ENCODE measurements at regions not wholly inside any gene's neighbourhood (a gene's known extent, or its start where the extent isn't known, plus 50 kb on each side); places are given as distances from the start of the nearest gene placed in this dataset.

DNA sequence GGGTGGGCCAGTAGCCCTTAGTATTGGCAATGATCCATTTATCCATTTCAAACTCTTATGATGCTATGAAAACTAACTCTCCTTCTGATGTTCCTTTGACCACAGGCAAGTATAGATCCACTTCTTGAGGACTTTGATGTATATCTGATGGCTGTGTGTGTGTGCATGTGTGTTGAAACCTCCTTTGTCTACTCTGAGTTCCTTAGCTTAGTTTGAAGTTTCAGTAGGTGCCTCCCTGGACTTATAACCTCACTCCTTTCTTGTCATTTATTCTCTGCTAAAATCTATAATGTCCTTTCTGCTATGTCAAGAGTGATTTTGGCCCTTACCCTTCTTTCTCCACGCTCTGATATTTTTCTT is 409.3 kb downstream of the PRDM2 start:
- Histone ChIP-seq H3K4me3 (no peak overlapping the region), H3K4me1 (no peaks in the 10 kb centered on the region), H3K4me2 (no peak overlapping the region), H3K9me3 (no peaks in the 10 kb centered on the region), H3K27ac (no peak overlapping the region)
- no peak for ATAC-seq
- DNase-seq (ENCODE audit: low read depth in 1 of 2, low spot score in 1 of 2): no peak
- TF ChIP-seq NFE2L2 (conservative IDR thresholded peaks at IDR 0.05; ENCODE audit: low read length) (no peak), RNF2 (IDR thresholded peaks at IDR 0.05; ENCODE audit: borderline replicate concordance, low read depth) (no peak), KDM5A (IDR thresholded peaks at IDR 0.05) (no peak), HEYL (CRISPR knock-in tag; IDR thresholded peaks at IDR 0.05) (no peak), MAZ (IDR thresholded peaks at IDR 0.05; ENCODE audit: borderline replicate concordance, low read depth, low read length) (no peak), JUNB (IDR thresholded peaks at IDR 0.05) (no peak), KDM1A (IDR thresholded peaks at IDR 0.05; ENCODE audit: low read depth) (no peak), SREBF2 (IDR thresholded peaks at IDR 0.05) (no peak), FOXS1 (CRISPR knock-in tag; IDR thresholded peaks at IDR 0.05) (no peak), PHF8 (IDR thresholded peaks at IDR 0.05; ENCODE audit: borderline replicate concordance, low read depth) (no peak)
- TF ChIP-seq, protein P1, sequence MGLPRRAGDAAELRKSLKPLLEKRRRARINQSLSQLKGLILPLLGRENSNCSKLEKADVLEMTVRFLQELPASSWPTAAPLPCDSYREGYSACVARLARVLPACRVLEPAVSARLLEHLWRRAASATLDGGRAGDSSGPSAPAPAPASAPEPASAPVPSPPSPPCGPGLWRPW (IDR thresholded peaks at IDR 0.05): no peak
- TF ChIP-seq, protein P2, sequence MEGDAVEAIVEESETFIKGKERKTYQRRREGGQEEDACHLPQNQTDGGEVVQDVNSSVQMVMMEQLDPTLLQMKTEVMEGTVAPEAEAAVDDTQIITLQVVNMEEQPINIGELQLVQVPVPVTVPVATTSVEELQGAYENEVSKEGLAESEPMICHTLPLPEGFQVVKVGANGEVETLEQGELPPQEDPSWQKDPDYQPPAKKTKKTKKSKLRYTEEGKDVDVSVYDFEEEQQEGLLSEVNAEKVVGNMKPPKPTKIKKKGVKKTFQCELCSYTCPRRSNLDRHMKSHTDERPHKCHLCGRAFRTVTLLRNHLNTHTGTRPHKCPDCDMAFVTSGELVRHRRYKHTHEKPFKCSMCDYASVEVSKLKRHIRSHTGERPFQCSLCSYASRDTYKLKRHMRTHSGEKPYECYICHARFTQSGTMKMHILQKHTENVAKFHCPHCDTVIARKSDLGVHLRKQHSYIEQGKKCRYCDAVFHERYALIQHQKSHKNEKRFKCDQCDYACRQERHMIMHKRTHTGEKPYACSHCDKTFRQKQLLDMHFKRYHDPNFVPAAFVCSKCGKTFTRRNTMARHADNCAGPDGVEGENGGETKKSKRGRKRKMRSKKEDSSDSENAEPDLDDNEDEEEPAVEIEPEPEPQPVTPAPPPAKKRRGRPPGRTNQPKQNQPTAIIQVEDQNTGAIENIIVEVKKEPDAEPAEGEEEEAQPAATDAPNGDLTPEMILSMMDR (IDR thresholded peaks at IDR 0.05): no peak
- TF ChIP-seq, protein P3, sequence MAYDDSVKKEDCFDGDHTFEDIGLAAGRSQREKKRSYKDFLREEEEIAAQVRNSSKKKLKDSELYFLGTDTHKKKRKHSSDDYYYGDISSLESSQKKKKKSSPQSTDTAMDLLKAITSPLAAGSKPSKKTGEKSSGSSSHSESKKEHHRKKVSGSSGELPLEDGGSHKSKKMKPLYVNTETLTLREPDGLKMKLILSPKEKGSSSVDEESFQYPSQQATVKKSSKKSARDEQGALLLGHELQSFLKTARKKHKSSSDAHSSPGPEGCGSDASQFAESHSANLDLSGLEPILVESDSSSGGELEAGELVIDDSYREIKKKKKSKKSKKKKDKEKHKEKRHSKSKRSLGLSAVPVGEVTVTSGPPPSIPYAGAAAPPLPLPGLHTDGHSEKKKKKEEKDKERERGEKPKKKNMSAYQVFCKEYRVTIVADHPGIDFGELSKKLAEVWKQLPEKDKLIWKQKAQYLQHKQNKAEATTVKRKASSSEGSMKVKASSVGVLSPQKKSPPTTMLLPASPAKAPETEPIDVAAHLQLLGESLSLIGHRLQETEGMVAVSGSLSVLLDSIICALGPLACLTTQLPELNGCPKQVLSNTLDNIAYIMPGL (CRISPR knock-in tag; IDR thresholded peaks at IDR 0.05; ENCODE audit: borderline replicate concordance): no peak
- TF ChIP-seq, protein P4, sequence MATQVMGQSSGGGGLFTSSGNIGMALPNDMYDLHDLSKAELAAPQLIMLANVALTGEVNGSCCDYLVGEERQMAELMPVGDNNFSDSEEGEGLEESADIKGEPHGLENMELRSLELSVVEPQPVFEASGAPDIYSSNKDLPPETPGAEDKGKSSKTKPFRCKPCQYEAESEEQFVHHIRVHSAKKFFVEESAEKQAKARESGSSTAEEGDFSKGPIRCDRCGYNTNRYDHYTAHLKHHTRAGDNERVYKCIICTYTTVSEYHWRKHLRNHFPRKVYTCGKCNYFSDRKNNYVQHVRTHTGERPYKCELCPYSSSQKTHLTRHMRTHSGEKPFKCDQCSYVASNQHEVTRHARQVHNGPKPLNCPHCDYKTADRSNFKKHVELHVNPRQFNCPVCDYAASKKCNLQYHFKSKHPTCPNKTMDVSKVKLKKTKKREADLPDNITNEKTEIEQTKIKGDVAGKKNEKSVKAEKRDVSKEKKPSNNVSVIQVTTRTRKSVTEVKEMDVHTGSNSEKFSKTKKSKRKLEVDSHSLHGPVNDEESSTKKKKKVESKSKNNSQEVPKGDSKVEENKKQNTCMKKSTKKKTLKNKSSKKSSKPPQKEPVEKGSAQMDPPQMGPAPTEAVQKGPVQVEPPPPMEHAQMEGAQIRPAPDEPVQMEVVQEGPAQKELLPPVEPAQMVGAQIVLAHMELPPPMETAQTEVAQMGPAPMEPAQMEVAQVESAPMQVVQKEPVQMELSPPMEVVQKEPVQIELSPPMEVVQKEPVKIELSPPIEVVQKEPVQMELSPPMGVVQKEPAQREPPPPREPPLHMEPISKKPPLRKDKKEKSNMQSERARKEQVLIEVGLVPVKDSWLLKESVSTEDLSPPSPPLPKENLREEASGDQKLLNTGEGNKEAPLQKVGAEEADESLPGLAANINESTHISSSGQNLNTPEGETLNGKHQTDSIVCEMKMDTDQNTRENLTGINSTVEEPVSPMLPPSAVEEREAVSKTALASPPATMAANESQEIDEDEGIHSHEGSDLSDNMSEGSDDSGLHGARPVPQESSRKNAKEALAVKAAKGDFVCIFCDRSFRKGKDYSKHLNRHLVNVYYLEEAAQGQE (IDR thresholded peaks at IDR 0.05): no peak
- TF ChIP-seq, protein P5, sequence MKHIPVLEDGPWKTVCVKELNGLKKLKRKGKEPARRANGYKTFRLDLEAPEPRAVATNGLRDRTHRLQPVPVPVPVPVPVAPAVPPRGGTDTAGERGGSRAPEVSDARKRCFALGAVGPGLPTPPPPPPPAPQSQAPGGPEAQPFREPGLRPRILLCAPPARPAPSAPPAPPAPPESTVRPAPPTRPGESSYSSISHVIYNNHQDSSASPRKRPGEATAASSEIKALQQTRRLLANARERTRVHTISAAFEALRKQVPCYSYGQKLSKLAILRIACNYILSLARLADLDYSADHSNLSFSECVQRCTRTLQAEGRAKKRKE (CRISPR knock-in tag; IDR thresholded peaks at IDR 0.05; ENCODE audit: low read depth): no peak
- ChIA-PET CTCF (no interaction called here), POLR2A (no interaction called here)
- FAIRE-seq: no peak
- 0% methylated on average over 1 of the region's 1 CpG for WGBS (ENCODE audit: missing lambda C conversion rate)

DNA sequence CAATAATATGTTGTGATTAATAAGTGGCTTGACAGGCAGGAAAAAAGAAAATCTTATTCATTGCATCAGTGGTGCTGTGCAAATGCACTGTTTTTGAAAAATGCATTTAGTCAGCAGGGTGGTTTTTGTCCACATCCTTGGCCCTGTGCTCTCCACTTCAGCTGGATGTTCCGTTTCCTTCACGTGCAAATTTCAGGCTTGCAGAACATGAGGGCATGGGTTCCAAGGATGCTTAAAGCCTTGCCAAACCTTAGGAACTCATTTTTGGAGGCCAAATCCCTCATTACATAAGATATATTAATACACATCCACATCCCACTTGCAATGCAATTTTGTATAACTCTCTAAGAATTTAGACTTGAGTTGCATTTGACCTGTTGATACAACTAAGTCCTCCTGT is 410.1 kb downstream of the PRDM2 start:
- POLR2A ChIA-PET: no interaction called here
- DNase-seq (ENCODE audit: low read depth in 1 of 2, low spot score in 1 of 2) (no peak), FAIRE-seq (no peak), ATAC-seq (no peak)
- H3K4me3 ChIP-seq: no peak overlapping the region
- no peaks in the 10 kb centered on the region for H3K9me3 ChIP-seq
- no peak overlapping the region for H3K4me2 ChIP-seq
- no peak for TF ChIP-seq TP53 (CRISPR knock-in tag; IDR thresholded peaks at IDR 0.05)
- TF ChIP-seq EP300 (IDR thresholded peaks at IDR 0.05): no peak
- no peak for TF ChIP-seq KDM1A (IDR thresholded peaks at IDR 0.05; ENCODE audit: low read depth)
- TF ChIP-seq GATA3 (IDR thresholded peaks at IDR 0.05; ENCODE audit: borderline replicate concordance): no peak
- no peak for TF ChIP-seq NPAS2 (CRISPR knock-in tag; IDR thresholded peaks at IDR 0.05; ENCODE audit: borderline replicate concordance)
- no peak for TF ChIP-seq ZC3H11A (IDR thresholded peaks at IDR 0.05)
- TF ChIP-seq, protein P6, sequence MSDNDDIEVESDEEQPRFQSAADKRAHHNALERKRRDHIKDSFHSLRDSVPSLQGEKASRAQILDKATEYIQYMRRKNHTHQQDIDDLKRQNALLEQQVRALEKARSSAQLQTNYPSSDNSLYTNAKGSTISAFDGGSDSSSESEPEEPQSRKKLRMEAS (IDR thresholded peaks at IDR 0.05): no peak
- no peak for TF ChIP-seq KDM5A (IDR thresholded peaks at IDR 0.05)
- TF ChIP-seq NR3C1 (IDR thresholded peaks at IDR 0.05): no peak
- TF ChIP-seq EHF (CRISPR knock-in tag; IDR thresholded peaks at IDR 0.05): no peak
- TF ChIP-seq JUNB (IDR thresholded peaks at IDR 0.05): no peak
- no peak for TF ChIP-seq ZSCAN20 (CRISPR knock-in tag; IDR thresholded peaks at IDR 0.05)
- TF ChIP-seq FOXS1 (CRISPR knock-in tag; IDR thresholded peaks at IDR 0.05): no peak
- TF ChIP-seq HEYL (CRISPR knock-in tag; IDR thresholded peaks at IDR 0.05): no peak
- 3% methylated on average over 2 of the region's 2 CpGs for WGBS (ENCODE audit: missing lambda C conversion rate)
- H3K27ac ChIP-seq: no peak overlapping the region
- H3K4me1 ChIP-seq: no peaks in the 10 kb centered on the region
- CTCF ChIA-PET: no interaction called here
